Skeletal muscle tissue (tissue), 3 donors: ENCODE measurements at regions not wholly inside any gene's neighbourhood (a gene's known extent, or its start where the extent isn't known, plus 50 kb on each side); places are given as distances from the start of the nearest gene placed in this dataset.

Source experiments
- H3K27ac ChIP-seq: one replicate; pipeline ENCODE4 v1.7.0; 2013; ENCODE audit warnings: mild to moderate bottlenecking, low read depth, low read length, inconsistent platforms
- H3K27me3 ChIP-seq, 3 donors: one replicate each; pipeline ENCODE4 v1.7.0; 2013; ENCODE audit warnings: low read length in 3 of 3; ENCODE audit not compliant: control insufficient read depth in 3 of 3, insufficient read depth in 3 of 3
- H3K36me3 ChIP-seq, 3 donors: one replicate each; pipeline ENCODE4 v1.7.0; 2013; ENCODE audit warnings: low read length in 3 of 3; ENCODE audit not compliant: control insufficient read depth in 3 of 3, insufficient read depth in 3 of 3
- H3K4me1 ChIP-seq, 3 donors: one replicate each; pipeline ENCODE4 v1.7.0; 2013; ENCODE audit warnings: low read length in 3 of 3, mild to moderate bottlenecking in 3 of 3; ENCODE audit not compliant: control insufficient read depth in 3 of 3, insufficient read depth in 3 of 3
- H3K4me3 ChIP-seq, 3 donors: one replicate each; pipeline ENCODE4 v1.7.0; 2013; ENCODE audit warnings: low read length in 3 of 3
- H3K9ac ChIP-seq, 3 donors: one replicate each; pipeline ENCODE4 v1.7.0; 2013; ENCODE audit warnings: low read length in 3 of 3, mild to moderate bottlenecking in 3 of 3, moderate library complexity in 2 of 3, low read depth in 1 of 3
- H3K9me3 ChIP-seq, 3 donors: one replicate each; pipeline ENCODE4 v1.7.0; 2013; ENCODE audit warnings: low read length in 3 of 3; ENCODE audit not compliant: control insufficient read depth in 3 of 3
- donor health status: Osteomylitis.

GRCh38 chr3:18656866-18657265, 231.7 kb upstream of the SATB1 start:
- H3K27me3 ChIP-seq: no peaks in the 10 kb centered on the region

GRCh38 chr3:18656410-18656809, 231.3 kb upstream of the SATB1 start:
- no peaks in the 10 kb centered on the region for H3K27me3 ChIP-seq
- no peaks in the 10 kb centered on the region for H3K36me3 ChIP-seq
- H3K9me3 ChIP-seq: no peaks in the 10 kb centered on the region
- H3K4me1 ChIP-seq: no peaks in the 10 kb centered on the region
- no peak overlapping the region for H3K27ac ChIP-seq
- no peak overlapping the region for H3K4me3 ChIP-seq
- H3K9ac ChIP-seq: no peak overlapping the region

More at GRCh38 chr3:18656866-18657265, 231.7 kb upstream of the SATB1 start:
- H3K4me1 ChIP-seq: no peaks in the 10 kb centered on the region
- no peak overlapping the region for H3K27ac ChIP-seq
- H3K9ac ChIP-seq: no peak overlapping the region
- no peak overlapping the region for H3K4me3 ChIP-seq
- H3K36me3 ChIP-seq: no peaks in the 10 kb centered on the region
- no peaks in the 10 kb centered on the region for H3K9me3 ChIP-seq

- Histone ChIP-seq H3K4me1 (no peaks in the 10 kb centered on the region), H3K9me3 (no peaks in the 10 kb centered on the region), H3K9ac (no peak overlapping the region), H3K27ac (no peak overlapping the region), H3K27me3 (no peaks in the 10 kb centered on the region), H3K4me3 (no peak overlapping the region), H3K36me3 (no peaks in the 10 kb centered on the region)
Measured at GRCh38 chr3:18655827-18656226, 230.7 kb upstream of the SATB1 start.

GRCh38 chr3:18652781-18653180, 227.6 kb upstream of the SATB1 start:
- Histone ChIP-seq H3K4me3 (no peak overlapping the region), H3K9me3 (no peaks in the 10 kb centered on the region), H3K9ac (no peak overlapping the region), H3K36me3 (no peaks in the 10 kb centered on the region), H3K27ac (no peak overlapping the region), H3K27me3 (no peaks in the 10 kb centered on the region), H3K4me1 (no peaks in the 10 kb centered on the region)

- no peaks in the 10 kb centered on the region for H3K9me3 ChIP-seq
Measured at GRCh38 chr3:18650731-18651130, 225.6 kb upstream of the SATB1 start.

GRCh38 chr3:18649666-18650363, 224.7 kb upstream of the SATB1 start:
- no peaks in the 10 kb centered on the region for H3K36me3 ChIP-seq
- H3K9ac ChIP-seq: no peak overlapping the region
- no peaks in the 10 kb centered on the region for H3K9me3 ChIP-seq
- H3K27me3 ChIP-seq: no peaks in the 10 kb centered on the region
- H3K4me1 ChIP-seq: no peaks in the 10 kb centered on the region
- H3K27ac ChIP-seq: no peak overlapping the region
- H3K4me3 ChIP-seq: no peak overlapping the region

More at GRCh38 chr3:18650731-18651130, 225.6 kb upstream of the SATB1 start:
- H3K4me3 ChIP-seq: no peak overlapping the region
- no peak overlapping the region for H3K27ac ChIP-seq
- H3K27me3 ChIP-seq: no peaks in the 10 kb centered on the region
- H3K9ac ChIP-seq: no peak overlapping the region
- no peaks in the 10 kb centered on the region for H3K4me1 ChIP-seq
- H3K36me3 ChIP-seq: no peaks in the 10 kb centered on the region

GRCh38 chr3:18648868-18649462, 223.8 kb upstream of the SATB1 start:
- no peaks in the 10 kb centered on the region for H3K9me3 ChIP-seq
- H3K27ac ChIP-seq: no peak overlapping the region
- H3K9ac ChIP-seq: no peak overlapping the region
- H3K4me3 ChIP-seq: no peak overlapping the region
- H3K36me3 ChIP-seq: no peaks in the 10 kb centered on the region
- H3K4me1 ChIP-seq: no peaks in the 10 kb centered on the region
- H3K27me3 ChIP-seq: no peaks in the 10 kb centered on the region

- no peaks in the 10 kb centered on the region for H3K4me1 ChIP-seq
- H3K9ac ChIP-seq: no peak overlapping the region
- H3K27ac ChIP-seq: no peak overlapping the region
- H3K36me3 ChIP-seq: no peaks in the 10 kb centered on the region
- no peaks in the 10 kb centered on the region for H3K9me3 ChIP-seq
- H3K4me3 ChIP-seq: no peak overlapping the region
- H3K27me3 ChIP-seq: no peaks in the 10 kb centered on the region
Measured at GRCh38 chr3:18648159-18648558, 223.0 kb upstream of the SATB1 start.

- Histone ChIP-seq H3K27ac (no peak overlapping the region), H3K36me3 (no peaks in the 10 kb centered on the region)
Measured at GRCh38 chr3:18645619-18646018, 220.5 kb upstream of the SATB1 start.

GRCh38 chr3:18643281-18643680, 218.1 kb upstream of the SATB1 start:
- H3K27me3 ChIP-seq: no peaks in the 10 kb centered on the region
- no peaks in the 10 kb centered on the region for H3K9me3 ChIP-seq
- H3K36me3 ChIP-seq: no peaks in the 10 kb centered on the region
- no peak overlapping the region for H3K4me3 ChIP-seq
- H3K9ac ChIP-seq: no peak overlapping the region
- no peaks in the 10 kb centered on the region for H3K4me1 ChIP-seq
- no peak overlapping the region for H3K27ac ChIP-seq

More at GRCh38 chr3:18645619-18646018, 220.5 kb upstream of the SATB1 start:
- Histone ChIP-seq H3K4me3 (no peak overlapping the region), H3K9ac (no peak overlapping the region), H3K9me3 (no peaks in the 10 kb centered on the region), H3K4me1 (no peaks in the 10 kb centered on the region), H3K27me3 (no peaks in the 10 kb centered on the region)
